ENCODE measurements at regions not wholly inside any gene's neighbourhood (a gene's known extent, or its start where the extent isn't known, plus 50 kb on each side); places are given as distances from the start of the nearest gene placed in this dataset.
"Not testable (repeated sequence)": the region's sequence is repeated elsewhere in the genome, so short reads cannot be mapped to it uniquely, and the experiment has no call there.

GRCh38 chr4:57726154-57726553 is 616.0 kb upstream of the IGFBP7 start:
- FAIRE-seq, result no peak
- H3K27ac ChIP-seq (ENCODE audit: low read depth in 1 of 3, low read length in 2 of 3), result no peak overlapping the region
- no peaks in the 10 kb centered on the region for H3K27me3 ChIP-seq (ENCODE audit: control insufficient read depth in 3 of 3, insufficient read depth in 3 of 3, low read length in 3 of 3)
- WGBS, 3 donors, result 76 to 91% (median 90%) methylated on average over 2 of the region's 2 CpGs
- no peaks in the 10 kb centered on the region for H3K4me1 ChIP-seq (ENCODE audit: control insufficient read depth in 3 of 3, insufficient read depth in 2 of 3, low read depth in 1 of 3, low read length in 2 of 3)
- no peak for DNase-seq
- H3K36me3 ChIP-seq (ENCODE audit: control insufficient read depth in 3 of 3, insufficient read depth in 2 of 3, low read depth in 1 of 3, low read length in 3 of 3), result no peaks in the 10 kb centered on the region
- H3K4me3 ChIP-seq (ENCODE audit: low read depth in 1 of 3, low read length in 3 of 3), result no peak overlapping the region
- no peaks in the 10 kb centered on the region for H3K9me3 ChIP-seq (ENCODE audit: control insufficient read depth in 2 of 2, insufficient read depth in 1 of 2, low read depth in 1 of 2, low read length in 1 of 2)

DNA sequence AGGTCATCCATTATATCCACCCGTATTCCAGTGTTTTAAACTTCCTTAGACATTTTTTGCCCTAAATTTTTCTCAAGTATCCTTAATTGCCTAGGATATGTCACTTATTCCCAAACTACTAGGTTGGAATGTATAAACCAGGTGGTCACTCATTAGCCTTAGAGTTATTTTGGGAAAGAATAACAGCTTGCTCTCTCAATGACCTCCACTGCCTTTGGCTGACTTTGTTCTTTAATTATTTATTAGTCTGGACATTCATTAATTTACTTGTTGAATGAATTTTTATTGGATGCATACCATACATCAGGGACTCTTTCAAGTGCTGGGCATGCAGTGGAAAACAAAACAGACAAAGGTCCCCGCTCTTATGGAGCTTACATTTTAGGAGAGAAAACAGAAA is 609.3 kb upstream of the IGFBP7 start:
- no peaks in the 10 kb centered on the region for H3K27me3 ChIP-seq (ENCODE audit: control insufficient read depth in 3 of 3, insufficient read depth in 3 of 3, low read length in 3 of 3)

GRCh38 chr4:57714313-57714712 is 604.1 kb upstream of the IGFBP7 start:
- not testable (repeated sequence) for DNase-seq; H3K4me3 ChIP-seq (ENCODE audit: low read depth in 1 of 3, low read length in 3 of 3); H3K27me3 ChIP-seq (ENCODE audit: control insufficient read depth in 3 of 3, insufficient read depth in 3 of 3, low read length in 3 of 3); FAIRE-seq; H3K36me3 ChIP-seq (ENCODE audit: control insufficient read depth in 3 of 3, insufficient read depth in 2 of 3, low read depth in 1 of 3, low read length in 3 of 3); H3K4me1 ChIP-seq (ENCODE audit: control insufficient read depth in 3 of 3, insufficient read depth in 2 of 3, low read depth in 1 of 3, low read length in 2 of 3); H3K27ac ChIP-seq (ENCODE audit: low read depth in 1 of 3, low read length in 2 of 3); H3K9me3 ChIP-seq (ENCODE audit: control insufficient read depth in 2 of 2, insufficient read depth in 1 of 2, low read depth in 1 of 2, low read length in 1 of 2)
- WGBS, 3 donors, result 81 to 88% (median 85%) methylated on average over 9 to 10 of the region's 10 CpGs

More for the DNA sequence above, 609.3 kb upstream of the IGFBP7 start:
- Histone ChIP-seq H3K4me3 (ENCODE audit: low read depth in 1 of 3, low read length in 3 of 3) (no peak overlapping the region), H3K4me1 (ENCODE audit: control insufficient read depth in 3 of 3, insufficient read depth in 2 of 3, low read depth in 1 of 3, low read length in 2 of 3) (no peaks in the 10 kb centered on the region), H3K36me3 (ENCODE audit: control insufficient read depth in 3 of 3, insufficient read depth in 2 of 3, low read depth in 1 of 3, low read length in 3 of 3) (no peaks in the 10 kb centered on the region), H3K27ac (ENCODE audit: low read depth in 1 of 3, low read length in 2 of 3) (no peak overlapping the region), H3K9me3 (ENCODE audit: control insufficient read depth in 2 of 2, insufficient read depth in 1 of 2, low read depth in 1 of 2, low read length in 1 of 2) (peaks cover 0 to 1% of the 10 kb centered on the region in 2 donors)
- 51 to 73% (median 52%) methylated on average over 2 of the region's 2 CpGs for WGBS, 3 donors
- no peak for FAIRE-seq
- no peak for DNase-seq

DNA sequence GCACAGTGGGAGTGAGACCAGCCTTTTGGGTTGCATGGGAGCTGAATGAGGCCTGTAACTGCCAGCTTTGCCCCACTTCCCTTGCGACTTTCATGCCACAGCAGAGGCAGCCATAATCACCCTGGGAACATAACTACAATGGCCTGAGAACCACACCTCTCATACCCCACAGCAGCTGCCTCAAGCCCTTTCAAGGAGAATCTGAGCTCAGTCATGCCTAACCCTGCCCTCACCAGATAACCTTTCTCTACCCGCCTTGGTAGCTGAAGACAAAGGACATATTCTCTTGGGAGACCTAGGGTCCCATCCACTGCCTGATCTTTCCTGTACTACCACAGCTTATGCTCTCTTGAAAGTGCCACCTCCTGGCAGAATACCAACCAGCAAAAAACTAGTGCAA is 599.9 kb upstream of the IGFBP7 start:
- H3K4me1 ChIP-seq (ENCODE audit: control insufficient read depth in 3 of 3, insufficient read depth in 2 of 3, low read depth in 1 of 3, low read length in 2 of 3), result no peaks in the 10 kb centered on the region
- H3K36me3 ChIP-seq (ENCODE audit: control insufficient read depth in 3 of 3, insufficient read depth in 2 of 3, low read depth in 1 of 3, low read length in 3 of 3), result no peaks in the 10 kb centered on the region
- H3K9me3 ChIP-seq (ENCODE audit: control insufficient read depth in 2 of 2, insufficient read depth in 1 of 2, low read depth in 1 of 2, low read length in 1 of 2), result peaks cover 0 to 13% of the 10 kb centered on the region in 2 donors
- no peaks in the 10 kb centered on the region for H3K27me3 ChIP-seq (ENCODE audit: control insufficient read depth in 3 of 3, insufficient read depth in 3 of 3, low read length in 3 of 3)
- DNase-seq, result no peak
- no peak overlapping the region for H3K4me3 ChIP-seq (ENCODE audit: low read depth in 1 of 3, low read length in 3 of 3)
- H3K27ac ChIP-seq (ENCODE audit: low read depth in 1 of 3, low read length in 2 of 3), result no peak overlapping the region
- FAIRE-seq, result no peak
- WGBS, 3 donors, result 79 to 89% (median 79%) methylated on average over 2 of the region's 2 CpGs

GRCh38 chr4:57691370-57691769 is 581.2 kb upstream of the IGFBP7 start:
- Histone ChIP-seq H3K4me1 (ENCODE audit: control insufficient read depth in 3 of 3, insufficient read depth in 2 of 3, low read depth in 1 of 3, low read length in 2 of 3) (no peaks in the 10 kb centered on the region), H3K27ac (ENCODE audit: low read depth in 1 of 3, low read length in 2 of 3) (no peak overlapping the region), H3K9me3 (ENCODE audit: control insufficient read depth in 2 of 2, insufficient read depth in 1 of 2, low read depth in 1 of 2, low read length in 1 of 2) (peaks cover 0 to 3% of the 10 kb centered on the region in 2 donors), H3K36me3 (ENCODE audit: control insufficient read depth in 3 of 3, insufficient read depth in 2 of 3, low read depth in 1 of 3, low read length in 3 of 3) (no peaks in the 10 kb centered on the region), H3K27me3 (ENCODE audit: control insufficient read depth in 3 of 3, insufficient read depth in 3 of 3, low read length in 3 of 3) (peaks cover 0 to 2% (median 0%) of the 10 kb centered on the region in 3 donors), H3K4me3 (ENCODE audit: low read depth in 1 of 3, low read length in 3 of 3) (no peak overlapping the region)
- DNase-seq, result no peak
- FAIRE-seq, result no peak
- 81 to 93% (median 86%) methylated on average over 1 of the region's 1 CpG for WGBS, 3 donors

DNA sequence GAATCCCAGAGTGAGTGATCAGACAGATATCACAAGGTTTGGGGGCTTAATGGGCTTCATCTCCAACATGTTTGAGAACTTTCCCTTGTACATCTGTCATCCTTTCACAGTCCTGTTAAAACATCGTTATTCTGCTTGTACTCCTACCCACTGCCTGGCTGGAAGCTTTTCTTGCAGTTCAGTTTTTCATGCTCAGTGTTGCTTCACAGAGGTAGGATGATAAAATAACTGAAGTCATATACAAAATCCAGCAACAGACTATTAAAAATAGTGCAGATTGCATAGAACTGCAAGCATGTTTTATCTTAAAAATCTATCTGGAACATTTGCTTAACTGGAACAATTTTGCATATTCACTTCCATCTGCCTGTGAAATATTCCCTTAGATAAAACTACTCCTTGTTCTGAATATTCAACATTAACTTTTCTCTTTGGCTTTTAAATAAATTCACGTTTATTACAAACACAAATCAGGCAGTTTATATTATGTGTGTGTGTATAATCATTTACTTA is 579.6 kb upstream of the IGFBP7 start:
- Histone ChIP-seq H3K27me3 (ENCODE audit: control insufficient read depth in 3 of 3, insufficient read depth in 3 of 3, low read length in 3 of 3) (peaks cover 0 to 2% (median 0%) of the 10 kb centered on the region in 3 donors), H3K36me3 (ENCODE audit: control insufficient read depth in 3 of 3, insufficient read depth in 2 of 3, low read depth in 1 of 3, low read length in 3 of 3) (no peaks in the 10 kb centered on the region), H3K4me1 (ENCODE audit: control insufficient read depth in 3 of 3, insufficient read depth in 2 of 3, low read depth in 1 of 3, low read length in 2 of 3) (no peaks in the 10 kb centered on the region), H3K9me3 (ENCODE audit: control insufficient read depth in 2 of 2, insufficient read depth in 1 of 2, low read depth in 1 of 2, low read length in 1 of 2) (peaks cover 0 to 3% of the 10 kb centered on the region in 2 donors), H3K27ac (ENCODE audit: low read depth in 1 of 3, low read length in 2 of 3) (no peak overlapping the region), H3K4me3 (ENCODE audit: low read depth in 1 of 3, low read length in 3 of 3) (no peak overlapping the region)
- 48 to 55% (median 52%) methylated on average over 2 of the region's 2 CpGs for WGBS, 3 donors
- DNase-seq (no peak), FAIRE-seq (no peak)

- no peak for FAIRE-seq
- no peaks in the 10 kb centered on the region for H3K9me3 ChIP-seq (ENCODE audit: control insufficient read depth in 2 of 2, insufficient read depth in 1 of 2, low read depth in 1 of 2, low read length in 1 of 2)
Measured at GRCh38 chr4:57682275-57682674, 572.1 kb upstream of the IGFBP7 start.

DNA sequence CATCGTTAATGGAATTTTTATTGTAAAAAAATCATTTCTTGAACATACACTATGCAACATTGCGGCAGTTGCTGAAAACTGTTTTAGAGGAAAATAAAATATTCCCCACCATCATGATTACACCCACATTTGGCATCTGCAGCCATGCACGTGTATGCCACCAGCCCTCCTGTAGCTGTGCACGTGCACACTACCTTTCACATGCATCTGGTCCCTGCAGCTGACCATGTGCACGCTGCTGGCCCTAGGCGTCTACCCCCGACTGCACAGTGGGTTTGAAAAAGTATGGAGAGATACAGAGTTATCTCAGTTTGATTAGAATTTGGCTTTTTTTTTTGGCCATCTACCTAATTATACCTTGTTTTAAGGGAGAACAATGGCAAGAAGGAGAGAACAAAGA is 569.8 kb upstream of the IGFBP7 start:
- no peak overlapping the region for H3K27ac ChIP-seq (ENCODE audit: low read depth in 1 of 3, low read length in 2 of 3)
- H3K27me3 ChIP-seq (ENCODE audit: control insufficient read depth in 3 of 3, insufficient read depth in 3 of 3, low read length in 3 of 3), result no peaks in the 10 kb centered on the region
- WGBS, 3 donors, result 72 to 82% (median 77%) methylated on average over 7 of the region's 7 CpGs
- no peak for FAIRE-seq
- no peak overlapping the region for H3K4me3 ChIP-seq (ENCODE audit: low read depth in 1 of 3, low read length in 3 of 3)
- no peaks in the 10 kb centered on the region for H3K36me3 ChIP-seq (ENCODE audit: control insufficient read depth in 3 of 3, insufficient read depth in 2 of 3, low read depth in 1 of 3, low read length in 3 of 3)
- no peaks in the 10 kb centered on the region for H3K9me3 ChIP-seq (ENCODE audit: control insufficient read depth in 2 of 2, insufficient read depth in 1 of 2, low read depth in 1 of 2, low read length in 1 of 2)
- no peaks in the 10 kb centered on the region for H3K4me1 ChIP-seq (ENCODE audit: control insufficient read depth in 3 of 3, insufficient read depth in 2 of 3, low read depth in 1 of 3, low read length in 2 of 3)
- no peak for DNase-seq

More at GRCh38 chr4:57682275-57682674, 572.1 kb upstream of the IGFBP7 start:
- Histone ChIP-seq H3K4me1 (ENCODE audit: control insufficient read depth in 3 of 3, insufficient read depth in 2 of 3, low read depth in 1 of 3, low read length in 2 of 3) (no peaks in the 10 kb centered on the region), H3K27ac (ENCODE audit: low read depth in 1 of 3, low read length in 2 of 3) (no peak overlapping the region), H3K4me3 (ENCODE audit: low read depth in 1 of 3, low read length in 3 of 3) (no peak overlapping the region), H3K27me3 (ENCODE audit: control insufficient read depth in 3 of 3, insufficient read depth in 3 of 3, low read length in 3 of 3) (no peaks in the 10 kb centered on the region), H3K36me3 (ENCODE audit: control insufficient read depth in 3 of 3, insufficient read depth in 2 of 3, low read depth in 1 of 3, low read length in 3 of 3) (no peaks in the 10 kb centered on the region)
- DNase-seq, result no peak

GRCh38 chr4:57676394-57676793 is 566.2 kb upstream of the IGFBP7 start:
- 91 to 92% (median 91%) methylated on average over 6 of the region's 6 CpGs for WGBS, 3 donors
- no peak overlapping the region for H3K4me3 ChIP-seq (ENCODE audit: low read depth in 1 of 3, low read length in 3 of 3)
- no peaks in the 10 kb centered on the region for H3K9me3 ChIP-seq (ENCODE audit: control insufficient read depth in 2 of 2, insufficient read depth in 1 of 2, low read depth in 1 of 2, low read length in 1 of 2)
- H3K36me3 ChIP-seq (ENCODE audit: control insufficient read depth in 3 of 3, insufficient read depth in 2 of 3, low read depth in 1 of 3, low read length in 3 of 3), result no peaks in the 10 kb centered on the region
- FAIRE-seq (no peak), DNase-seq (no peak)
- H3K27me3 ChIP-seq (ENCODE audit: control insufficient read depth in 3 of 3, insufficient read depth in 3 of 3, low read length in 3 of 3), result no peaks in the 10 kb centered on the region
- no peak overlapping the region for H3K27ac ChIP-seq (ENCODE audit: low read depth in 1 of 3, low read length in 2 of 3)
- H3K4me1 ChIP-seq (ENCODE audit: control insufficient read depth in 3 of 3, insufficient read depth in 2 of 3, low read depth in 1 of 3, low read length in 2 of 3), result no peaks in the 10 kb centered on the region

Data from small intestine (tissue), 7 donors.